A673 (cell line): ENCODE measurements at regions not wholly inside any gene's neighbourhood (a gene's known extent, or its start where the extent isn't known, plus 50 kb on each side); places are given as distances from the start of the nearest gene placed in this dataset.

Experiments used
- BruUV-seq: library from RNA; stranded (reverse); fragments of 400-500 nt; replicated peaks from 2 replicates; lab custom pipeline; 2021; lab: Mats Ljungman, UMichigan
- CTCF ChIA-PET: fragments of 300-600 bp; sonication (Branson Sonifier 250); formaldehyde crosslinking; loops from one replicate; lab custom pipeline; 2022; ENCODE audit warnings: antibody characterized with exemption; lab: Charles Lee
- POLR2A ChIA-PET: fragments of 300-600 bp; sonication (Branson Sonifier 250); formaldehyde crosslinking; loops from one replicate; lab custom pipeline; 2022; ENCODE audit warnings: antibody characterized with exemption; ENCODE audit not compliant: low non-redundant PET; lab: Charles Lee
- DNase-seq: peaks from one replicate; pipeline ENCODE4 v3.0.0-alpha.2; 2015; ENCODE audit warnings: low spot score
- H3K27ac ChIP-seq: fragments of 200-600 bp; sonication (generic); 2 replicates; pipeline ENCODE4 v1.5.1; 2016; ENCODE audit warnings: mixed run types, low read depth, mild to moderate bottlenecking, mixed read lengths, antibody characterized with exemption, low read length; ENCODE audit not compliant: poor library complexity, severe bottlenecking
- H3K27me3 ChIP-seq: fragments of 200-600 bp; sonication (generic); replicated peaks from 2 replicates; pipeline ENCODE4 v1.6.1; 2017; ENCODE audit warnings: mixed run types, low read depth, mild to moderate bottlenecking, mixed read lengths, antibody characterized with exemption, low read length; ENCODE audit not compliant: insufficient read depth, poor library complexity
- H3K36me3 ChIP-seq: fragments of 200-600 bp; sonication (generic); 2 replicates; pipeline ENCODE4 v1.6.1; 2016; ENCODE audit warnings: mixed run types, mild to moderate bottlenecking, mixed read lengths, antibody characterized with exemption, low read length; ENCODE audit not compliant: insufficient read depth, poor library complexity, severe bottlenecking
- H3K4me1 ChIP-seq: fragments of 200-600 bp; sonication (generic); 2 replicates; pipeline ENCODE4 v1.6.1; 2017; ENCODE audit warnings: mixed run types, mild to moderate bottlenecking, mixed read lengths, antibody characterized with exemption, low read length; ENCODE audit not compliant: insufficient read depth, poor library complexity, severe bottlenecking
- H3K4me3 ChIP-seq: fragments of 200-600 bp; sonication (generic); 2 replicates; pipeline ENCODE4 v1.5.1; 2016; ENCODE audit warnings: low read depth, mixed run types, mild to moderate bottlenecking, mixed read lengths, low read length; ENCODE audit not compliant: poor library complexity, severe bottlenecking
- H3K9me3 ChIP-seq: fragments of 200-600 bp; sonication (generic); 2 replicates; pipeline ENCODE4 v1.6.1; 2016; ENCODE audit warnings: mixed run types, low read depth, mild to moderate bottlenecking, mixed read lengths, antibody characterized with exemption, low read length; ENCODE audit not compliant: poor library complexity, severe bottlenecking
- CTCF ChIP-seq: fragments of 300-800, 200-600 bp; sonication (generic); conservative IDR thresholded peaks from 2 replicates; pipeline ENCODE4 v1.5.1; 2017; ENCODE audit warnings: low read depth, mild to moderate bottlenecking, antibody characterized with exemption, low read length, moderate library complexity, mixed read lengths
- EZH2 ChIP-seq: fragments of 200-600 bp; sonication (generic); IDR thresholded peaks from 2 replicates; pipeline ENCODE4 v1.6.1; 2017; ENCODE audit warnings: borderline replicate concordance, low read depth, mild to moderate bottlenecking, mixed read lengths, antibody characterized with exemption, low read length; ENCODE audit not compliant: poor library complexity, severe bottlenecking
- intact Hi-C: fragments of 100-400 bp; cut with micrococcal nuclease; formaldehyde crosslinking; loops from one replicate; pipeline ENCODE4 v1.10.0; 2022; ENCODE audit not compliant: unreplicated experiment

GRCh38 chr12:77248036-77248435, 182.7 kb upstream of the E2F7 start:
- Histone ChIP-seq H3K4me3 (no peak overlapping the region), H3K36me3 (no peaks in the 10 kb centered on the region), H3K4me1 (no peaks in the 10 kb centered on the region), H3K9me3 (no peaks in the 10 kb centered on the region), H3K27ac (no peak overlapping the region), H3K27me3 (no peaks in the 10 kb centered on the region)
- no TSS peak for BruUV-seq
- CTCF ChIA-PET = no interaction called here
- intact Hi-C loops = no loop called here
- TF ChIP-seq CTCF (no peak), EZH2 (no peak)
- DNase-seq = no peak
- POLR2A ChIA-PET = no interaction called here

- no peak for DNase-seq
These were observed 182.2 kb upstream of the E2F7 start for GRCh38 chr12:77247542-77247941.

GRCh38 chr12:77243345-77243744, 178.0 kb upstream of the E2F7 start:
- no peaks in the 10 kb centered on the region for H3K36me3 ChIP-seq
- BruUV-seq = no TSS peak
- H3K27me3 ChIP-seq = no peaks in the 10 kb centered on the region
- H3K4me3 ChIP-seq = no peak overlapping the region
- no peaks in the 10 kb centered on the region for H3K4me1 ChIP-seq
- H3K9me3 ChIP-seq = no peaks in the 10 kb centered on the region
- ChIA-PET CTCF (no interaction called here), POLR2A (no interaction called here)
- intact Hi-C loops = no loop called here
- H3K27ac ChIP-seq = no peak overlapping the region
- no peak for DNase-seq
- TF ChIP-seq EZH2 = no peak
- TF ChIP-seq CTCF = no peak

More at GRCh38 chr12:77247542-77247941, 182.2 kb upstream of the E2F7 start:
- intact Hi-C loops = no loop called here
- ChIA-PET CTCF (no interaction called here), POLR2A (no interaction called here)
- TF ChIP-seq CTCF (no peak), EZH2 (no peak)
- Histone ChIP-seq H3K36me3 (no peaks in the 10 kb centered on the region), H3K27ac (no peak overlapping the region), H3K27me3 (no peaks in the 10 kb centered on the region), H3K4me1 (no peaks in the 10 kb centered on the region), H3K9me3 (no peaks in the 10 kb centered on the region), H3K4me3 (no peak overlapping the region)
- BruUV-seq = no TSS peak
